Tibial nerve (tissue), 4 donors: ENCODE measurements at regions not wholly inside any gene's neighbourhood (a gene's known extent, or its start where the extent isn't known, plus 50 kb on each side); places are given as distances from the start of the nearest gene placed in this dataset.

ENCODE experiments used
- EP300 ChIP-seq, 2 donors: sonication (generic); formaldehyde crosslinking; IDR thresholded peaks; one replicate each; pipeline ENCODE4 v1.6.1; 2017; ENCODE audit warnings: antibody characterized with exemption in 2 of 2, mild to moderate bottlenecking in 1 of 2
- TF ChIP-seq, protein P1 (sequence below), 5 experiments: fragments of 200-600 bp in 3 of 5; fragments of 450-650 bp in 2 of 5; sonication (generic) in 3 of 5; IDR thresholded peaks; one replicate each; pipeline ENCODE4 v1.5.1; 2016 to 2019; ENCODE audit warnings: antibody characterized with exemption in 5 of 5, mild to moderate bottlenecking in 3 of 5, moderate library complexity in 2 of 5

DNA sequence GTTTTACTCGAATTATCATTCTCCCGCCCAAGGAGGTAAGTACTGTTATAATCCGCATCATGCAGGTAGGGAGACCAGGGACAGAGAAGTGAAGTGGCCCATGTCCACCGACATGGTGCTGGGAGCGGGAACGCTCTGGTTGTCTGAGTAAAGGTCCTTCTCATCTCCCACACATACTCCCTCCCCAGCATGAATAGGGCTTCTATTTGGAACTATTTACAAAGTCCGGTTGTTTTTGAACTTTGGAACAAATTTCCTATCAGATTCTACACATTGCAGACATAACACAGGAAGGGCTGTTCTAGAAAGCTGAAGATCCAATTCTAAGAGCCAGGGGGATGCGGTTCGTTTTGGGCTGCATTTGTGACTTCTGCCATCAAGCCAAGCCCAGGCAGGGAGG lies 94.8 kb upstream of the TLE3 start:
- TF ChIP-seq, protein P1, sequence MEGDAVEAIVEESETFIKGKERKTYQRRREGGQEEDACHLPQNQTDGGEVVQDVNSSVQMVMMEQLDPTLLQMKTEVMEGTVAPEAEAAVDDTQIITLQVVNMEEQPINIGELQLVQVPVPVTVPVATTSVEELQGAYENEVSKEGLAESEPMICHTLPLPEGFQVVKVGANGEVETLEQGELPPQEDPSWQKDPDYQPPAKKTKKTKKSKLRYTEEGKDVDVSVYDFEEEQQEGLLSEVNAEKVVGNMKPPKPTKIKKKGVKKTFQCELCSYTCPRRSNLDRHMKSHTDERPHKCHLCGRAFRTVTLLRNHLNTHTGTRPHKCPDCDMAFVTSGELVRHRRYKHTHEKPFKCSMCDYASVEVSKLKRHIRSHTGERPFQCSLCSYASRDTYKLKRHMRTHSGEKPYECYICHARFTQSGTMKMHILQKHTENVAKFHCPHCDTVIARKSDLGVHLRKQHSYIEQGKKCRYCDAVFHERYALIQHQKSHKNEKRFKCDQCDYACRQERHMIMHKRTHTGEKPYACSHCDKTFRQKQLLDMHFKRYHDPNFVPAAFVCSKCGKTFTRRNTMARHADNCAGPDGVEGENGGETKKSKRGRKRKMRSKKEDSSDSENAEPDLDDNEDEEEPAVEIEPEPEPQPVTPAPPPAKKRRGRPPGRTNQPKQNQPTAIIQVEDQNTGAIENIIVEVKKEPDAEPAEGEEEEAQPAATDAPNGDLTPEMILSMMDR (IDR thresholded peaks at IDR 0.05) = no peak
- TF ChIP-seq EP300 (IDR thresholded peaks at IDR 0.05) = no peak
